IPS-NIHi7 (cell line): ENCODE measurements at regions not wholly inside any gene's neighbourhood (a gene's known extent, or its start where the extent isn't known, plus 50 kb on each side); places are given as distances from the start of the nearest gene placed in this dataset.
A peak's percentile ranks its signal among the peaks of the same experiment; 100 is the strongest.

Source experiments
- DNase-seq: peaks from one replicate; pipeline ENCODE4 v3.0.0; 2012; ENCODE audit warnings: mixed read lengths; ENCODE audit errors: extremely low spot score

GRCh38 chr2:225763711-225764110 lies 364.2 kb downstream of the NYAP2 start:
- DNase-seq = no peak

GRCh38 chr2:225761396-225761795 lies 361.9 kb downstream of the NYAP2 start:
- DNase-seq = no peak

- no peak for DNase-seq
Observed at GRCh38 chr2:225757248-225757647, 357.7 kb downstream of the NYAP2 start.

- DNase-seq = no peak
Observed at GRCh38 chr2:225756198-225756597, 356.7 kb downstream of the NYAP2 start.

GRCh38 chr2:225748609-225749008 lies 349.1 kb downstream of the NYAP2 start:
- DNase-seq = no peak

- DNase-seq = peak; percentile 47
Observed at GRCh38 chr2:225743996-225744395, 344.5 kb downstream of the NYAP2 start.

- DNase-seq = no peak
Observed at GRCh38 chr2:225742487-225742886, 343.0 kb downstream of the NYAP2 start.

GRCh38 chr2:225740086-225740485 lies 340.6 kb downstream of the NYAP2 start:
- DNase-seq = no peak

GRCh38 chr2:225739328-225739727 lies 339.8 kb downstream of the NYAP2 start:
- DNase-seq = no peak

GRCh38 chr2:225738735-225739134 lies 339.2 kb downstream of the NYAP2 start:
- DNase-seq = no peak

GRCh38 chr2:225737556-225737955 lies 338.0 kb downstream of the NYAP2 start:
- no peak for DNase-seq

GRCh38 chr2:225735844-225736243 lies 336.3 kb downstream of the NYAP2 start:
- DNase-seq = no peak

GRCh38 chr2:225725726-225726125 lies 326.2 kb downstream of the NYAP2 start:
- no peak for DNase-seq
